Stomach (tissue), 8 donors: ENCODE measurements at regions not wholly inside any gene's neighbourhood (a gene's known extent, or its start where the extent isn't known, plus 50 kb on each side); places are given as distances from the start of the nearest gene placed in this dataset.

Experiments
- DNase-seq, 2 donors: peaks; one replicate each; pipeline versions ENCODE4 v3.0.0 to v3.0.0-alpha.2; 2013 to 2019
- H3K27ac ChIP-seq, 5 donors: fragments of 200-600 bp in 4 of 5; sonication (generic) in 4 of 5; one replicate each; pipeline ENCODE4 v1.5.1; 2013 to 2019; ENCODE audit warnings: mild to moderate bottlenecking in 1 of 5, moderate library complexity in 1 of 5
- H3K27me3 ChIP-seq, 3 donors: fragments of 200-600 bp; sonication (generic); one replicate each; pipeline ENCODE4 v1.5.1; 2017 to 2019; ENCODE audit warnings: mixed run types in 1 of 3
- H3K36me3 ChIP-seq, 4 donors: fragments of 200-600 bp; sonication (generic); 1 replicate in 3 of 4; 2 replicates in 1 of 4; pipeline ENCODE4 v1.5.1; 2016 to 2019
- H3K4me1 ChIP-seq, 4 donors: fragments of 200-600 bp; sonication (generic); one replicate each; pipeline ENCODE4 v1.5.1; 2016 to 2019
- H3K4me3 ChIP-seq, 4 donors: fragments of 200-600 bp; sonication (generic) in 3 of 4; one replicate each; pipeline ENCODE4 v1.5.1; 2016 to 2019; ENCODE audit warnings: mild to moderate bottlenecking in 1 of 4
- H3K9me3 ChIP-seq, 4 donors: fragments of 200-600 bp; sonication (generic); one replicate each; pipeline ENCODE4 v1.5.1; 2016 to 2019
- EP300 ChIP-seq: sonication (generic); formaldehyde crosslinking; IDR thresholded peaks from one replicate; pipeline ENCODE4 v1.6.1; 2017; ENCODE audit warnings: antibody characterized with exemption
- POLR2A ChIP-seq, 4 donors: fragments of 450-650 bp; IDR thresholded peaks; one replicate each; pipeline ENCODE4 v1.6.1; 2016; ENCODE audit warnings: antibody characterized with exemption in 4 of 4, control low read depth in 2 of 4, mild to moderate bottlenecking in 1 of 4, moderate library complexity in 1 of 4
- POLR2AphosphoS5 ChIP-seq, 3 donors: sonication (generic); formaldehyde crosslinking; IDR thresholded peaks; one replicate each; pipeline ENCODE4 v1.6.1; 2016; ENCODE audit warnings: antibody characterized with exemption in 3 of 3
- WGBS, 5 donors: extraction: QIAGEN DNeasy Blood & Tissue Kit in 3 of 5; methylation state at CpG; one replicate each; pipeline versions ENCODE4 v1.1.5 to v1.1.7; 2013 to 2018; 5-methylcytosine and 5-hydroxymethylcytosine counted together
- intact Hi-C: fragments of 100-400 bp; cut with DNase I; formaldehyde crosslinking; loops from one replicate; pipeline ENCODE4 v1.15.1; 2023; ENCODE audit warnings: low total_unique reads
- TF ChIP-seq, protein P1 (sequence below), 7 experiments: fragments of 450-650 bp in 4 of 7; fragments of 200-600 bp in 3 of 7; sonication (generic) in 3 of 7; IDR thresholded peaks; one replicate each; pipeline ENCODE4 v1.5.1; 2016 to 2019; ENCODE audit warnings: antibody characterized with exemption in 7 of 7, control low read depth in 2 of 7, mild to moderate bottlenecking in 1 of 7
- donor health status: healthy with polysubstance abuse.
- donor health status: Bipolar disorder and iron deficiency.
- donor health status: healthy.

DNA sequence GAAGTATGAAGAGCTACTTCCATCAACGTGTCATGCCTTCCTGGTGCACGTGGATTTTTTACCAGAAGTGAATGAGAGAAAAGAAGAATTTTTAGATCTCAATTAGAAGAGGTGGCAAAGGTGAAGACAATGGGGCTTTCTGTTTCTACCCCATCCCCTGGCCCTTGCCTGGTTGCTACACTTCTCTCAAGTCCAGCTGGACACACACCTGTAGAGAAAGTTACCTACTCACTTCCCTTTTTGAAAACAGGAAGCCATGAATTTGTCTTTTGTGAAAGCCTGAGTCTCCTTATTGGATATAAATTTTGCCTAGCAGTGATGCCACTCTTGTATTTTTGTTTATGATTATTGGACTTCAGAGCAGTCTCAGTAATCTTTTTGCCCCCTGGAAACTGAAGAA, 142.9 kb upstream of the AKR1E2 start:
- no peak overlapping the region for H3K27ac ChIP-seq
- H3K36me3 ChIP-seq, result no peaks in the 10 kb centered on the region
- peaks cover 0 to 12% (median 3%) of the 10 kb centered on the region in 4 donors for H3K4me1 ChIP-seq
- TF ChIP-seq POLR2AphosphoS5 (IDR thresholded peaks at IDR 0.05), result no peak
- TF ChIP-seq EP300, result no peak
- no peak for TF ChIP-seq POLR2A (IDR thresholded peaks at IDR 0.05)
- TF ChIP-seq, protein P1, sequence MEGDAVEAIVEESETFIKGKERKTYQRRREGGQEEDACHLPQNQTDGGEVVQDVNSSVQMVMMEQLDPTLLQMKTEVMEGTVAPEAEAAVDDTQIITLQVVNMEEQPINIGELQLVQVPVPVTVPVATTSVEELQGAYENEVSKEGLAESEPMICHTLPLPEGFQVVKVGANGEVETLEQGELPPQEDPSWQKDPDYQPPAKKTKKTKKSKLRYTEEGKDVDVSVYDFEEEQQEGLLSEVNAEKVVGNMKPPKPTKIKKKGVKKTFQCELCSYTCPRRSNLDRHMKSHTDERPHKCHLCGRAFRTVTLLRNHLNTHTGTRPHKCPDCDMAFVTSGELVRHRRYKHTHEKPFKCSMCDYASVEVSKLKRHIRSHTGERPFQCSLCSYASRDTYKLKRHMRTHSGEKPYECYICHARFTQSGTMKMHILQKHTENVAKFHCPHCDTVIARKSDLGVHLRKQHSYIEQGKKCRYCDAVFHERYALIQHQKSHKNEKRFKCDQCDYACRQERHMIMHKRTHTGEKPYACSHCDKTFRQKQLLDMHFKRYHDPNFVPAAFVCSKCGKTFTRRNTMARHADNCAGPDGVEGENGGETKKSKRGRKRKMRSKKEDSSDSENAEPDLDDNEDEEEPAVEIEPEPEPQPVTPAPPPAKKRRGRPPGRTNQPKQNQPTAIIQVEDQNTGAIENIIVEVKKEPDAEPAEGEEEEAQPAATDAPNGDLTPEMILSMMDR (IDR thresholded peaks at IDR 0.05), result no peak
- H3K9me3 ChIP-seq, result no peaks in the 10 kb centered on the region
- intact Hi-C loops, result no loop called here
- H3K27me3 ChIP-seq, result no peaks in the 10 kb centered on the region
- WGBS, 5 donors, result 83 to 90% (median 88%) methylated on average over 2 of the region's 2 CpGs
- DNase-seq, result no peak
- no peak overlapping the region for H3K4me3 ChIP-seq

DNA sequence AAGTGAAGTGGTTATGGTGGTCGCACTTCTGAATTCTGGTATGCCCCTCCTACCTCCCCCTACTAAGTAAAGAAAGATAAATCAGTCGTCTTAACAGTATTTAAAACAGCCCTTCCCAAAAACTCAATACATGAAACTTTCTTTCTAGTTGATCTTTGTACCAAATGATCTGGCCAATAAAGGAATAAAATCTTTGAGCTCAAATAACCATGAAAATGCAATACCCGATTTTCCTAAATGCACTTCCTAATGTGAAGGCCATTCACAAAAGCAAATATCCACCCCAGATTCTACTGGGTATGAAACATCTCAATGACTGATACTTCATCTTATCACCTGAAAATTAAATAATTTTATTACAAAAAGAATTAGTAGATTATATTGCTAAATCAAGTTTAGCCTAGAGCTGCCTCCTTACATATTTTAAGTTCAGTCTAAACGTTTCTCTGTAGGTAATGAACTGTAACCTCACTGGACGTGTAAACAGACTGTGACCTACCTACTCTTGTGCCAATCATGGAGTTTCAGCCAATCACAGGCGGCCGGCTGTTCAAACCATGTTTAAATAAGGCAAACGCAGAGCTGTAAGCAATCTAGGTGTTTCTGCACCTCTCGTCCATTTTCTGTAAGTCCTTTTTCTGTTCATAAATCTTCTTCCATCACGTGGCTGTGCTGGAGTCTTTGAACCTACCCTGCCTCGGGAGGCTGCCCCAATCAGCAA, 146.9 kb upstream of the AKR1E2 start:
- Histone ChIP-seq H3K4me3 (no peak overlapping the region), H3K9me3 (no peaks in the 10 kb centered on the region), H3K27me3 (no peaks in the 10 kb centered on the region), H3K4me1 (peaks cover 0 to 15% (median 6%) of the 10 kb centered on the region in 4 donors), H3K27ac (peak overlapping the region in 4 of 5 donors; percentile 5 to 79 (median 66)), H3K36me3 (no peaks in the 10 kb centered on the region)
- TF ChIP-seq POLR2AphosphoS5 (IDR thresholded peaks at IDR 0.05) (no peak), POLR2A (IDR thresholded peaks at IDR 0.05) (no peak), EP300 (no peak)
- TF ChIP-seq, protein P1 (IDR thresholded peaks at IDR 0.05), result no peak
- intact Hi-C loops, result no loop called here
- DNase-seq, result no peak
- 71 to 79% (median 76%) methylated on average over 11 of the region's 11 CpGs for WGBS, 5 donors

DNA sequence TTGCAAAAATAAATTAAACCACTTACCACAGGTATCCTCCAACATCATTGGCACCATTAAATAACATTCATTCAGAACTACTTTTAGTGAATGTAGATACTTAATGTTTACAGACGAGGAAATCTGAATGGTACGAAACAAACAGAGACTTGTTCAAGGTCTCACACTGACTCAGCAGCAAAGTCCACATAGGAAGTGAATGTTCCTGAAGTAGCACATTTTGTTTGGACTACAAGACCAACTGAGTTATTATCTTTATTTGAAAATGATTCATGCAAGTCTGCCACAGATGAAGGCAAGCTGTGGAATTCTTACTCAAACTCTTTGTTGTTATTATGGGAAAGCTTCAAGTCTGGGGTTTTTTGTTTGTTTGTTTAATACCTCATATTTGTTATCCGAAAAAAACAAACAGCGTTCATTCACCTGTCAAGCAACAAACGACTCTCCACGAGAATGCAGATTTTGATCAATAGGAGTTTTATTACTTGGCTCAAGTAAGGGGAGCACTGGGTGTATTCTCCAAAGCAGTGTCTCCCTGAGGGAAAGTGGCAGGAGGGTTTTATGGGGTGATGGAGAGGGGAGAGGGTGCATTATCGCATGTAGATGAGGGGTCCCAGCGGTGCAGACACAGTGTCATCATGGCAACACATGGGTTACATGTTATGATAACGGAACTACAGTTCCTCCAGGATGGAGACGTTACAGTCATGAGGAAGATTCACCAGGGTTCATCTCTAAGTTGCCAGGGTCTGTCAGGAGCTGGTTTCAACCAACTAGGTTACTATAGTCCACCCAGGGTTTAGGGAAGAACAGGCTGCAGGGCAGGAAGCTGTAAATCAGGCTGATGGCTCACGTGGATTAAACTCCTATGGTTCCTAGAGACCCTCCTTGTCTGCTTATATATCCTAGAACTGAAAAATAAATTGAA, 147.7 kb upstream of the AKR1E2 start:
- WGBS, 5 donors, result 52 to 59% (median 57%) methylated on average over 11 of the region's 11 CpGs
- TF ChIP-seq EP300 (no peak), POLR2A (IDR thresholded peaks at IDR 0.05) (no peak), POLR2AphosphoS5 (IDR thresholded peaks at IDR 0.05) (peak; percentile 21 to 83 (median 30))
- H3K36me3 ChIP-seq, result no peaks in the 10 kb centered on the region
- no peaks in the 10 kb centered on the region for H3K27me3 ChIP-seq
- H3K9me3 ChIP-seq, result no peaks in the 10 kb centered on the region
- peak in 1 of 2 donors; percentile 43 for DNase-seq
- peak overlapping the region; percentile 45 to 79 (median 67) for H3K27ac ChIP-seq
- H3K4me3 ChIP-seq, result no peak overlapping the region
- H3K4me1 ChIP-seq, result peaks cover 0 to 15% (median 6%) of the 10 kb centered on the region in 4 donors
- intact Hi-C loops, result no loop called here

DNA sequence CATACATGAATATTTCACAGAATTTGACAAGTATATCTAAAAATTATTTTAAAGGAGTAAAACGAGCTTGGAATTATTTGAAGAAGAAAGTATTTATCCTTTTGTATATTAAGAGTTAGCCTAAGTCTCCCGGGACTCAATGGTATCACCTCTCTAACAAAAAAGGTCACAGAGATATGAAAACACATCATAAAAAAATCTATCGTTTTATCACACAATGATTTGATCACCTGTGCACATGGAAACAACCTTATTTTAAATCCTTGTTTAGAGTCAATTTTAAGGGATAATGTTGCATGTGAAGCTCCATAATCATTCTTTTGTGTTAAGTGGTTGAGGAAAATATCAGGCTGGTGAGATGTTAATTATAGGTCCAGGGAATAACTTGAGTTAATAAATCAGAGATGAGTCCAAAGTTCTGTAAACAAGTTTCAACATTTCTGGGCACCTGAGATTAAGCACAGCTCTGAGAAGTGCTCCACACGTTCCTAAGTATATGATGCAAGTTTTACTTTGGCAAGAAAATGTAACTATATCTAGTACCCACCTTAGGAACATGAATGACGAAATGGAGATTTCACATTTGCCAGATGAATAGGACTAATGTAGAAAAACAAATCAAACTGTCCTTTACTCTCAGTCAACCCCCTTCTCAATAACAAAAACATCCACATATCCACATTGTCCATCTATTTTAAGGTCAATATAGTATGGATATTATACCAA, 148.5 kb upstream of the AKR1E2 start:
- no peak overlapping the region for H3K4me3 ChIP-seq

DNA sequence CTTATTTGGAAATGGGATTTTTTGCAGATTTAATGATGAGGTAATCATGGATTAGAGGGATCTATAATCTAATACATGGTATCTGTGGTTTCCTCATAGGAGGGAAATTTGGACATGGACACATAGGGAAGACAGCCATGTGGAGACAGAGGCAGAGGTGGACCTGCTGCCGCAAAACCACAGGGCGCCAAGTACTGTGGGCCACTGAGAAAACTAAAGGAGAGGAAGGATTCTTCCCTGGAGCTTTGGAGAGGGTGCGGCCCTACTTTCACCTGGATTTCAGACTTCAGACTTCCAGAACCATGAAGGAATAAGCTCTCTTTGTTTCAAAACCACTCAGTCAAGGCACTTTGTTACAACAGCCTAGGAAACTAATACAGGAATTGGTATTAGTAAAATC, 149.4 kb upstream of the AKR1E2 start:
- TF ChIP-seq POLR2AphosphoS5 (IDR thresholded peaks at IDR 0.05), result no peak
- TF ChIP-seq, protein P1 (IDR thresholded peaks at IDR 0.05), result no peak
- TF ChIP-seq EP300, result no peak
- no peak for TF ChIP-seq POLR2A (IDR thresholded peaks at IDR 0.05)
- no peaks in the 10 kb centered on the region for H3K9me3 ChIP-seq
- no peaks in the 10 kb centered on the region for H3K36me3 ChIP-seq
- no peak overlapping the region for H3K4me3 ChIP-seq
- intact Hi-C loops, result no loop called here
- H3K4me1 ChIP-seq, result peaks cover 0 to 15% (median 6%) of the 10 kb centered on the region in 4 donors
- H3K27ac ChIP-seq, result peak overlapping the region in 1 of 5 donors; percentile 66
- no peaks in the 10 kb centered on the region for H3K27me3 ChIP-seq
- 92 to 100% (median 96%) methylated on average over 3 of the region's 3 CpGs for WGBS, 5 donors
- DNase-seq, result no peak

More for the DNA sequence above, 148.5 kb upstream of the AKR1E2 start:
- peak overlapping the region in 4 of 5 donors; percentile 45 to 79 (median 66) for H3K27ac ChIP-seq
- H3K4me1 ChIP-seq, result peaks cover 0 to 15% (median 6%) of the 10 kb centered on the region in 4 donors
- H3K36me3 ChIP-seq, result no peaks in the 10 kb centered on the region
- TF ChIP-seq POLR2AphosphoS5 (IDR thresholded peaks at IDR 0.05) (peak; percentile 37 to 82 (median 82)), EP300 (no peak)
- H3K27me3 ChIP-seq, result no peaks in the 10 kb centered on the region
- intact Hi-C loops, result no loop called here
- WGBS, 5 donors, result 21 to 44% (median 34%) methylated on average over 5 of the region's 5 CpGs
- DNase-seq, result peak in 1 of 2 donors; percentile 56
- no peaks in the 10 kb centered on the region for H3K9me3 ChIP-seq
